Cardiac muscle cell (in vitro differentiated cells and primary cell): ENCODE measurements at regions not wholly inside any gene's neighbourhood (a gene's known extent, or its start where the extent isn't known, plus 50 kb on each side); places are given as distances from the start of the nearest gene placed in this dataset.

ENCODE experiments used
- DNase-seq, 2 donors: peaks; one replicate each; pipeline versions ENCODE4 v3.0.0 to v3.0.0-alpha.2; 2010 to 2017; ENCODE audit warnings: low read depth in 1 of 2, low spot score in 1 of 2
- H3K27ac ChIP-seq: fragments of 200-600 bp; sonication (generic); 2 replicates; pipeline ENCODE4 v1.5.1; 2016
- H3K27me3 ChIP-seq: fragments of 200-600 bp; sonication (generic); 2 replicates; pipeline ENCODE4 v1.6.0; 2016; ENCODE audit warnings: control low read depth
- H3K36me3 ChIP-seq: fragments of 200-600 bp; sonication (generic); 2 replicates; pipeline ENCODE4 v1.5.1; 2016; ENCODE audit warnings: control low read depth
- H3K4me1 ChIP-seq: fragments of 200-600 bp; sonication (generic); 2 replicates; pipeline ENCODE4 v1.8.1; 2017; ENCODE audit warnings: low read depth, mild to moderate bottlenecking, mixed run types
- H3K4me3 ChIP-seq: fragments of 200-600 bp; sonication (generic); 2 replicates; pipeline ENCODE4 v1.5.1; 2016; ENCODE audit warnings: mild to moderate bottlenecking
- H3K9me3 ChIP-seq: fragments of 200-600 bp; sonication (generic); 2 replicates; pipeline ENCODE4 v1.5.1; 2017; ENCODE audit warnings: low read depth, mild to moderate bottlenecking, control low read depth
- TF ChIP-seq, protein P1 (sequence below): IDR thresholded peaks from 2 replicates; pipeline ENCODE4 v1.5.1; 2012; ENCODE audit warnings: low read depth, mild to moderate bottlenecking, low read length

DNA sequence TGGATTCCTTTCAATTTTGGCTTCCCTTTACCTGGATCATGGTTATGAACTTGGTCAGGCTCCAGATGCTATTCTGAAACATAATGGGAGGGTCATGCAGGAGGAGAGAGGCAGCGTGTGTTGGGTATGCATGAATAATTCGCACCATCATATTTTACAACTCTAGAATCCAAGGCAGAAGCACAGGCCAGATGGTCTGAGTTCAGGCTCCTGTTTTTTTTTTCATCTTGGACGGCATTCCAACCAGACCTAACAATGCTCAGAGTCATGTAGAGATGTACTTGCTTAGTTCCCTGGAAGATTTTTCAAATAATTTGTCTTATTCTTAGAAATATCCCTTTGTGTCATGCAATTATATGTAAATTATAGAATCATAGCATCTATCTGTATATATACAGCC lies 393.5 kb downstream of the JRKL start:
- H3K4me3 ChIP-seq: no peak overlapping the region
- DNase-seq: no peak
- no peak overlapping the region for H3K27ac ChIP-seq
- no peaks in the 10 kb centered on the region for H3K36me3 ChIP-seq
- peaks cover 12% of the 10 kb centered on the region for H3K4me1 ChIP-seq
- no peaks in the 10 kb centered on the region for H3K9me3 ChIP-seq
- no peaks in the 10 kb centered on the region for H3K27me3 ChIP-seq
- TF ChIP-seq, protein P1, sequence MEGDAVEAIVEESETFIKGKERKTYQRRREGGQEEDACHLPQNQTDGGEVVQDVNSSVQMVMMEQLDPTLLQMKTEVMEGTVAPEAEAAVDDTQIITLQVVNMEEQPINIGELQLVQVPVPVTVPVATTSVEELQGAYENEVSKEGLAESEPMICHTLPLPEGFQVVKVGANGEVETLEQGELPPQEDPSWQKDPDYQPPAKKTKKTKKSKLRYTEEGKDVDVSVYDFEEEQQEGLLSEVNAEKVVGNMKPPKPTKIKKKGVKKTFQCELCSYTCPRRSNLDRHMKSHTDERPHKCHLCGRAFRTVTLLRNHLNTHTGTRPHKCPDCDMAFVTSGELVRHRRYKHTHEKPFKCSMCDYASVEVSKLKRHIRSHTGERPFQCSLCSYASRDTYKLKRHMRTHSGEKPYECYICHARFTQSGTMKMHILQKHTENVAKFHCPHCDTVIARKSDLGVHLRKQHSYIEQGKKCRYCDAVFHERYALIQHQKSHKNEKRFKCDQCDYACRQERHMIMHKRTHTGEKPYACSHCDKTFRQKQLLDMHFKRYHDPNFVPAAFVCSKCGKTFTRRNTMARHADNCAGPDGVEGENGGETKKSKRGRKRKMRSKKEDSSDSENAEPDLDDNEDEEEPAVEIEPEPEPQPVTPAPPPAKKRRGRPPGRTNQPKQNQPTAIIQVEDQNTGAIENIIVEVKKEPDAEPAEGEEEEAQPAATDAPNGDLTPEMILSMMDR: no peak

DNA sequence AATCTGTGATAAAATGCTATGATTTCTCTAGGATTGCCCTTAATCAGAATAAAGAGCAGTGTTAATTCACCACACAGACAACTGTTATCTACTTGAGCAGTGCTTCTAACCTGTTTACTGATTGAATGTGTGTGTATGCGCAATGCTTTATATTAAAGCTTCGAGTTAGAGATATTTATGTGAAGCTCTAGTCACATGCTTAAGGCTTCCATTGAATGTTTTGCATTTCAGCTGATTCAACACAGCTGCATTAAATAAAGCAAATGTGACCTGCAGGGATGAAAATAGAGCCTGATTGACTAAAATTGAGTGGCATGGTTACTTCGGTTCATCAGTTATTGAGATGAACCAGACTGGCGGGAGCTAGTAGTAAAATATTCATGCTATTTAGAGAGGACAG lies 395.3 kb downstream of the JRKL start:
- Histone ChIP-seq H3K36me3 (no peaks in the 10 kb centered on the region), H3K27ac (no peak overlapping the region), H3K27me3 (no peaks in the 10 kb centered on the region), H3K4me1 (peaks cover 10% of the 10 kb centered on the region), H3K4me3 (no peak overlapping the region), H3K9me3 (no peaks in the 10 kb centered on the region)
- TF ChIP-seq, protein P1: no peak
- DNase-seq: no peak

DNA sequence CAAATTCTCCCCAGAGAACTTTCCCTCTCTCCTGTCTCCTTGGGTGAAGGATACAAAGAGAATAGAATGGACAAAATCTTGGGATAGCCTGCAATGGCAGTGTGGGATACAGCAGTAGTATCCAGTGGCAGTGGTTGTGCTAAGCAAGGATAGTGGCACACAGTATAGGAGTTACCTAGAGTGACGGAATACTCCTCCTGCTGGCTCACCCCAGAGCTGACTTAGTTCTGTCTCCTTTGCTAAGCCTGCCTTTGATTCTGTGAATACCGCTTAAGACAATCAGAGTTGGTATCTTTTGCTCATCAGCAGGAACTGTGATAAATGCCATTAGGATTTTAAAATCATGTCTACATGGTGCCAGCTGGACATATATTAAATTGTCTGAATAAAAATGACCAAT lies 404.3 kb downstream of the JRKL start:
- Histone ChIP-seq H3K4me3 (no peak overlapping the region), H3K4me1 (peaks cover 10% of the 10 kb centered on the region), H3K9me3 (no peaks in the 10 kb centered on the region), H3K27ac (no peak overlapping the region), H3K36me3 (no peaks in the 10 kb centered on the region), H3K27me3 (no peaks in the 10 kb centered on the region)
- TF ChIP-seq, protein P1: no peak
- no peak for DNase-seq

DNA sequence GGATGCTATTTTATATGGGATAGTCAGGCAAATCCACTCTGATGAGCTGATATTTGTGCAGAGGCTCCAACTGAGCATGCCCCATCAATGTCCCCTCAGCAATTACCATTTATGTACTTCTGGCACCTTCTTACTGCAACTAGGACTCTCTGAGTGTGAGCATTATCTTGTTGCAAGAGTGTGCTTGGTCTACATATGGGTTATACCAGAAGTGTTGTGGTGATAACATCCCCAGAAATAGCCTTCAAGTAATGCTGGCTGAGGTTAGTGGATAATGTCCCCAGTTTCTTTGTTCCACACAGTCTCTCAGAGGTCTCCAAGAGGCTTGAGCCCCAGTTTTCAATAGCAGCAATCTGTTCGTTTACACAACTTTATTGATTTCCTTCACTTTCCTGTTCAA lies 408.6 kb downstream of the JRKL start:
- Histone ChIP-seq H3K27me3 (no peaks in the 10 kb centered on the region), H3K36me3 (no peaks in the 10 kb centered on the region), H3K27ac (peak overlapping the region; percentile 95), H3K9me3 (no peaks in the 10 kb centered on the region), H3K4me3 (no peak overlapping the region), H3K4me1 (peaks cover 12% of the 10 kb centered on the region)
- DNase-seq: peak in 1 of 2 donors; percentile 42
- TF ChIP-seq, protein P1: no peak

DNA sequence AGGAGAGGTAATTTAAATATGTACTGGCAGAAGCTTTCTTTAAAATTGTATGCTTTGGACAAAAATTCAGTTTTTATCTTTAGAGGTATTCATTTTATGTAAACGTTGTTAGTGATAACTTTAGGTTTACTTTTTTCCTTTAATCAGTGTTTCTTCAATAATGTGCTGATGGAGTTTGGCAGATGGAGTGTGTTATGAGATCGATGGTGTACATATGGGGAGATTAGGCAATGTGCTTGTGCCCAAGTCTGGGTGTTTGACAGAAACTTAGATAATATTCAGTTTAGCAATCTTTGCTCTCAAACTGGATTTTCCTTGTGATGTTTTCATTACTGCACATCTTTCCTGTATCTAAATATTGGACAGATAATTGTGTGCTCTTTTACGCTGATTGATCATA lies 425.4 kb downstream of the JRKL start:
- H3K36me3 ChIP-seq: no peaks in the 10 kb centered on the region
- H3K4me1 ChIP-seq: peaks cover 12% of the 10 kb centered on the region
- no peak for DNase-seq
- H3K27me3 ChIP-seq: no peaks in the 10 kb centered on the region
- TF ChIP-seq, protein P1: no peak
- no peak overlapping the region for H3K4me3 ChIP-seq
- H3K27ac ChIP-seq: no peak overlapping the region
- no peaks in the 10 kb centered on the region for H3K9me3 ChIP-seq
